GM21786 (cell line): ENCODE measurements at regions not wholly inside any gene's neighbourhood (a gene's known extent, or its start where the extent isn't known, plus 50 kb on each side); places are given as distances from the start of the nearest gene placed in this dataset.
"Not testable (repeated sequence)": the region's sequence is repeated elsewhere in the genome, so short reads cannot be mapped to it uniquely, and the experiment has no call there.

Experiments
- ATAC-seq: cut with Tn5 transposase; IDR thresholded peaks from one replicate; pipeline ENCODE4 v1.9.1; 2021; ENCODE audit not compliant: unreplicated experiment

- ATAC-seq, result no peak
Observed at GRCh38 chr21:27814226-27814625, 847.3 kb upstream of the ADAMTS5 start.

GRCh38 chr21:27813750-27814149 is 846.9 kb upstream of the ADAMTS5 start:
- no peak for ATAC-seq

- no peak for ATAC-seq
Observed at GRCh38 chr21:27813344-27813743, 846.5 kb upstream of the ADAMTS5 start.

- ATAC-seq, result no peak
Observed at GRCh38 chr21:27812279-27812678, 845.4 kb upstream of the ADAMTS5 start.

- ATAC-seq, result no peak
Observed at GRCh38 chr21:27808923-27809322, 842.0 kb upstream of the ADAMTS5 start.

GRCh38 chr21:27807596-27807995 is 840.7 kb upstream of the ADAMTS5 start:
- no peak for ATAC-seq

GRCh38 chr21:27806281-27806680 is 839.4 kb upstream of the ADAMTS5 start:
- ATAC-seq, result no peak

- no peak for ATAC-seq
Observed at GRCh38 chr21:27805696-27806095, 838.8 kb upstream of the ADAMTS5 start.

- ATAC-seq, result no peak
Observed at GRCh38 chr21:27804515-27804914, 837.6 kb upstream of the ADAMTS5 start.

- no peak for ATAC-seq
Observed at GRCh38 chr21:27803571-27803970, 836.7 kb upstream of the ADAMTS5 start.

GRCh38 chr21:27802816-27803475 is 836.1 kb upstream of the ADAMTS5 start:
- ATAC-seq, result no peak

GRCh38 chr21:27799861-27800260 is 833.0 kb upstream of the ADAMTS5 start:
- ATAC-seq, result no peak

- no peak for ATAC-seq
Observed at GRCh38 chr21:27796106-27796505, 829.2 kb upstream of the ADAMTS5 start.

- ATAC-seq, result no peak
Observed at GRCh38 chr21:27795418-27795817, 828.5 kb upstream of the ADAMTS5 start.

- ATAC-seq, result no peak
Observed at GRCh38 chr21:27793901-27794300, 827.0 kb upstream of the ADAMTS5 start.

- ATAC-seq, result no peak
Observed at GRCh38 chr21:27787046-27787445, 820.2 kb upstream of the ADAMTS5 start.

- no peak for ATAC-seq
Observed at GRCh38 chr21:27779606-27780005, 812.7 kb upstream of the ADAMTS5 start.

GRCh38 chr21:27776925-27777553 is 810.2 kb upstream of the ADAMTS5 start:
- no peak for ATAC-seq

- ATAC-seq, result no peak
Observed at GRCh38 chr21:27772816-27773215, 805.9 kb upstream of the ADAMTS5 start.

- ATAC-seq, result no peak
Observed at GRCh38 chr21:27771938-27772483, 805.1 kb upstream of the ADAMTS5 start.

- ATAC-seq, result no peak
Observed at GRCh38 chr21:27769763-27770162, 802.9 kb upstream of the ADAMTS5 start.

GRCh38 chr21:27768046-27768637 is 801.3 kb upstream of the ADAMTS5 start:
- ATAC-seq, result not testable (repeated sequence)
